IPS-NIHi11 (cell line): ENCODE measurements at regions not wholly inside any gene's neighbourhood (a gene's known extent, or its start where the extent isn't known, plus 50 kb on each side); places are given as distances from the start of the nearest gene placed in this dataset.

Experiments
- DNase-seq: peaks from one replicate; pipeline ENCODE4 v3.0.0; 2012; ENCODE audit warnings: mixed read lengths, low spot score

- no peak for DNase-seq
Measured at GRCh38 chr18:56068701-56069100, 480.7 kb upstream of the TCF4 start.

- DNase-seq: no peak
Measured at GRCh38 chr18:56067969-56068671, 480.1 kb upstream of the TCF4 start.

GRCh38 chr18:56067214-56067894 is 479.4 kb upstream of the TCF4 start:
- DNase-seq: no peak

GRCh38 chr18:56066524-56067213 is 478.7 kb upstream of the TCF4 start:
- no peak for DNase-seq

GRCh38 chr18:56065086-56065485 is 477.1 kb upstream of the TCF4 start:
- DNase-seq: no peak

GRCh38 chr18:56062931-56063330 is 474.9 kb upstream of the TCF4 start:
- no peak for DNase-seq

GRCh38 chr18:56060967-56061541 is 473.1 kb upstream of the TCF4 start:
- DNase-seq: no peak

- DNase-seq: no peak
Measured at GRCh38 chr18:56052202-56052601, 464.2 kb upstream of the TCF4 start.

GRCh38 chr18:56044239-56044638 is 456.2 kb upstream of the TCF4 start:
- DNase-seq: no peak

- peak; percentile 9 for DNase-seq
Measured at GRCh38 chr18:56043641-56044061, 455.7 kb upstream of the TCF4 start.

- DNase-seq: no peak
Measured at GRCh38 chr18:56042915-56043536, 455.0 kb upstream of the TCF4 start.

- DNase-seq: no peak
Measured at GRCh38 chr18:56038171-56039030, 450.4 kb upstream of the TCF4 start.

- DNase-seq: no peak
Measured at GRCh38 chr18:56036741-56037140, 448.7 kb upstream of the TCF4 start.

- DNase-seq: no peak
Measured at GRCh38 chr18:56035546-56035945, 447.6 kb upstream of the TCF4 start.

- no peak for DNase-seq
Measured at GRCh38 chr18:56034949-56035348, 447.0 kb upstream of the TCF4 start.

GRCh38 chr18:56030060-56030459 is 442.1 kb upstream of the TCF4 start:
- no peak for DNase-seq

- no peak for DNase-seq
Measured at GRCh38 chr18:56028514-56028913, 440.5 kb upstream of the TCF4 start.

- no peak for DNase-seq
Measured at GRCh38 chr18:56026509-56026908, 438.5 kb upstream of the TCF4 start.

- no peak for DNase-seq
Measured at GRCh38 chr18:56021809-56022195, 433.8 kb upstream of the TCF4 start.

GRCh38 chr18:56021136-56021808 is 433.3 kb upstream of the TCF4 start:
- DNase-seq: no peak

GRCh38 chr18:56019908-56020307 is 431.9 kb upstream of the TCF4 start:
- DNase-seq: no peak
